WI38 (cell line): ENCODE measurements at regions not wholly inside any gene's neighbourhood (a gene's known extent, or its start where the extent isn't known, plus 50 kb on each side); places are given as distances from the start of the nearest gene placed in this dataset.

ENCODE experiments used
- H3K4me3 ChIP-seq: 2 replicates; pipeline ENCODE4 v1.5.1; 2011; ENCODE audit warnings: low read depth, mild to moderate bottlenecking, control low read depth, low read length
- TF ChIP-seq, protein P1 (sequence below): IDR thresholded peaks from 2 replicates; pipeline ENCODE4 v1.5.1; 2012; ENCODE audit warnings: low read depth, mild to moderate bottlenecking, control low read depth, low read length

DNA sequence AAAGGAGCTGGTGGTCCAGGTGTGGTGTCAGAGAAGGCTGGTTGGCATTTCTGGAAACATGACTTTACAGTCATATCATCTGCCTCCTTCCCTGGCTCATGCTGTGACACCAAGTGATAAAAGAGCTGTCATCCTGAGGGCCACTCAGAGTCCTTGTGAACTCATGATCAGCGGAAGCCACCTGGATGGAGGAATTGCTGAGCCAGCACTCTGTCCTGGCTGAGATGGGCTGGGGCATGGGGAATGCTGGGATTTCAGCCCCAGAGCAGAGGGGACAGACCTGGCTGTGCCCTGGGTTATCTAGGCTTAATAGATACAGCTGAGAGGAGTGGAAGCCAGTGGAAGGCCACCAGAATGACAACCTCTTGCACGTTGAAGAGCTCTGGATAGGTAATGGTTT lies 214.3 kb downstream of the DHX35 start:
- TF ChIP-seq, protein P1, sequence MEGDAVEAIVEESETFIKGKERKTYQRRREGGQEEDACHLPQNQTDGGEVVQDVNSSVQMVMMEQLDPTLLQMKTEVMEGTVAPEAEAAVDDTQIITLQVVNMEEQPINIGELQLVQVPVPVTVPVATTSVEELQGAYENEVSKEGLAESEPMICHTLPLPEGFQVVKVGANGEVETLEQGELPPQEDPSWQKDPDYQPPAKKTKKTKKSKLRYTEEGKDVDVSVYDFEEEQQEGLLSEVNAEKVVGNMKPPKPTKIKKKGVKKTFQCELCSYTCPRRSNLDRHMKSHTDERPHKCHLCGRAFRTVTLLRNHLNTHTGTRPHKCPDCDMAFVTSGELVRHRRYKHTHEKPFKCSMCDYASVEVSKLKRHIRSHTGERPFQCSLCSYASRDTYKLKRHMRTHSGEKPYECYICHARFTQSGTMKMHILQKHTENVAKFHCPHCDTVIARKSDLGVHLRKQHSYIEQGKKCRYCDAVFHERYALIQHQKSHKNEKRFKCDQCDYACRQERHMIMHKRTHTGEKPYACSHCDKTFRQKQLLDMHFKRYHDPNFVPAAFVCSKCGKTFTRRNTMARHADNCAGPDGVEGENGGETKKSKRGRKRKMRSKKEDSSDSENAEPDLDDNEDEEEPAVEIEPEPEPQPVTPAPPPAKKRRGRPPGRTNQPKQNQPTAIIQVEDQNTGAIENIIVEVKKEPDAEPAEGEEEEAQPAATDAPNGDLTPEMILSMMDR = no peak
- H3K4me3 ChIP-seq = no peak overlapping the region

DNA sequence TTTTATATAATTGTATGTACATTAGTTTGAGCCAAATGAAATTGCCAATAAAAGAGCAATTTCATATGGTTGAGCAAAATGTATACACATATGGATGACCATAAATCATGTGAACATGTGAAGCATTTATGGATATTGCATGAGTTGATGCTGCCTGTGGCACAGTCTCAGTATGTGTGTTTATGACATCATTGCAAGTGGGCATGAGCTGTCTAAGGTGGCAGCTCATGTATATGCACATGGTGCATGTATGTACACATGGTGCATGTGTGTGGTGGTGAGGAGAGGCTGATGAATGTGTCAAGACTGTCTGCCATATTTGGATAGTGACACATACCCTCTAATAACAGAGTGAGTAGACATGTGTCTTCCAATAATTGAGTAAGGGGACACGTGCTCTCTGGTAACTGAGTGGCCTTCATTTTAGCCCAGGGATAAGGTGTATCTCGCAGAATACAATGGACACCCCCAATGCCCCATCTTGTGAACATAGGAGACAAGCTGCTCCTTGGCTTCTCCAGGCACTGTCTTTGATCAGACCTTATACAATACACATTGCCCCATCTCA lies 208.8 kb downstream of the DHX35 start:
- no peak overlapping the region for H3K4me3 ChIP-seq
- TF ChIP-seq, protein P1 = no peak

DNA sequence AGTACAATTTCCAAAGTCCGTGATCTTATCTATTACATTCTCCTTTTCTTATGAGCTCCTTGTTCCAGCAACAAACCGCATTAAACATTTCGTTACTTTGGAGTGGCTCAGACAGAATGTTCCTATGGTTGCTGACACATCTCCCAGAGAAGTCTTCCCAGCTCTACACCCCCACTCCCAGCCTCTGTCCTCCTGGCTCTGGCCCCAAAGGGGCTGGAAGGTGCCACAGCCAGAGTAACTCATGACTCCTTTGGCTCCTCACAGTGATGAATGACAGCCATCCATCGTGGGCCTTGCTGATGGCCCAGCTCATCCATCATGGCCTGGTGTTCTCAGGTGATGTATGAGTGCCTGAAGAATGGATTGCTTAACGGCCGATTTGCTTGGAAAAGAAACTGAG lies 203.0 kb downstream of the DHX35 start:
- TF ChIP-seq, protein P1 = no peak
- H3K4me3 ChIP-seq = no peak overlapping the region

DNA sequence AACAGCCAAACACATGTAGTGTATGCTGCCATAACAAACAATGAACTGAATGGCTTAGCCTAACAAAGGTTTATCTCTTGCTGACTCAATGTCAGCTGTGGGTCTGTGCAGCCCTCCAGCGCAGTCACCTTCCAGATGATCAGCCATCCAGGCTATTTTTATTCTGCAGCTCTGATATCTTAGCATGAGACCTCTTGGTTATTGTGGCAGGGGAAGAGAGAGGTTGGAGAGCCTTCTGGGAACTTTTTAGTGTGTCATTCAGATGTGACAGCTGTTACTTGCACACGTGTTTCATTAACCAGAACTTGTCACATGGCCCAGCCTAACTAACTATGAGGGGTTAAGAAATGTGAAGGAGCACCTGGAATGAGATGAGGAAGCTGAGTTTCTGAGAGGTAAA lies 202.5 kb downstream of the DHX35 start:
- no peak overlapping the region for H3K4me3 ChIP-seq
- TF ChIP-seq, protein P1 = no peak

DNA sequence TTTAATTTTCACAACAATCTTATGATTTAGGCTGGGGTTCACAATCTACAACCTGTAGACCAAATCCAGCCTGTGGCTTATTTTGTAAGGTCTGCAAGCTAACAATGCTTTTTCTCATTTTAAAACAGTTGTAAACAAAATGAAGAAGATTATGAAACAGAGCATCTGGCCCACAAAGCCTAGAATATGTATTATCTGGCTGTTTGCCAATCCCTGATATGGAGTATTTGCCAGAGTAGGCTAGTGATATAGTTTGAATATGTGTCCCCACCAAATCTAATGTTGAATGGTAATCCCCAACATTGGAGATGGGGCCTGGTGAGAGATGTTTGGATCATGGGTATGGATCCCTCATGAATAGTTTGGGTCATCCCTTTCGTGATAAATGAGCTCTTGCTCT lies 201.8 kb downstream of the DHX35 start:
- TF ChIP-seq, protein P1 = no peak
- no peak overlapping the region for H3K4me3 ChIP-seq

DNA sequence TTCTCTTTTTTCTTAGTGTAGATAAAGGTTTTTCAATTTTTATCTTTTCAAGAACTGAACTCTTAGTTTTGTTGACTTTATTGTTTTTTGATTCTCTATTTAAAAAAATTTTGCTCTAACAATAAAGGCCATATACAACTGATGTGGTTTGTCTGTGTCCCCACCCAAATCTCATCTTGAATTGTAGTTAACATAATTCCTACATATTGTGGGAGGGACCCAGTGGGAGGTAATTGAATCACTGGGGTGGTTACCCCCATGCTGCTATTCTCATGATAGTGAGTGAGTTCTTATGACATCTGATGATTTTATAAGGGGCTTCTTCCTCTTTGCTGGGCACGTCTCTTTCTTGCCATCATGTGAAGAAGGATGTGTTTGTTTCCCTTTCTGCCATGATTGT lies 199.8 kb downstream of the DHX35 start:
- TF ChIP-seq, protein P1 = no peak
- H3K4me3 ChIP-seq = no peak overlapping the region

DNA sequence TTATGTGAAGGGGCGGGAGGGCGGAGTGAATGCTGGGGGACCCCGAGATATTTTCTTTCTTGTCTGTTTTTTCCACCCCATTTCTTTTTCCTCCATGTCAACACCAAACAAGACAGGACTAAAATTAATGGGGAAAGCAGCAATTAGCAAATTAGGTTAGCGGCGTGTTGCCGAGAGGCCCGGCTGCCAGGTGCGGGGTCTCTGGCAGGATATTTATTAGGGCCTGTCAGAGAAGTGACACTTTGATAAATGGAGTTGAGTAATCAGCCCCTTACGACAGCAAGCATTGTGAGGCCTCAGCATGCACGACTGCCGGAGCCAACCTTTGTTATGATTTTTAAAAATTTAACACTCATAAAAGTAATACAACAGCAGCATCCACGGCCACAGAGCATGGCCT lies 193.8 kb downstream of the DHX35 start:
- TF ChIP-seq, protein P1 = no peak

More for the DNA sequence above, 193.8 kb downstream of the DHX35 start:
- no peak overlapping the region for H3K4me3 ChIP-seq
